HT1080 (cell line): ENCODE measurements at regions not wholly inside any gene's neighbourhood (a gene's known extent, or its start where the extent isn't known, plus 50 kb on each side); places are given as distances from the start of the nearest gene placed in this dataset. TPM values are rescaled to one million over a fixed set of nuclear protein-coding genes. Genes with fewer than 3 reads are reported as not detected.
"Not testable (repeated sequence)": the region's sequence is repeated elsewhere in the genome, so short reads cannot be mapped to it uniquely, and the experiment has no call there.

Source experiments
- DNase-seq: peaks from one replicate; pipeline ENCODE4 v3.0.0-alpha.2; 2015; ENCODE audit warnings: low read depth
- small RNA-seq: library from RNA; depleted of rRNA; stranded (forward); fragments of <200 nt; gene quantifications from one replicate; pipeline ENCODE3, GENCODE V24; 2014

- DNase-seq = no peak
Measured at GRCh38 chr2:58341047-58341446, 99.9 kb upstream of the FANCL start.

GRCh38 chr2:58339548-58340243 is 98.6 kb upstream of the FANCL start:
- no peak for DNase-seq

- DNase-seq = no peak
Measured at GRCh38 chr2:58336416-58336815, 95.3 kb upstream of the FANCL start.

GRCh38 chr2:58334414-58334813 is 93.3 kb upstream of the FANCL start:
- DNase-seq = no peak

- DNase-seq = not testable (repeated sequence)
Measured at GRCh38 chr2:58325296-58325895, 84.3 kb upstream of the FANCL start.

GRCh38 chr2:58319481-58319880 is 78.4 kb upstream of the FANCL start:
- DNase-seq = no peak

GRCh38 chr2:58318949-58319348 is 77.8 kb upstream of the FANCL start:
- DNase-seq = not testable (repeated sequence)

- DNase-seq = no peak
Measured at GRCh38 chr2:58313926-58314325, 72.8 kb upstream of the FANCL start.

GRCh38 chr2:58308435-58308834 is 67.3 kb upstream of the FANCL start:
- DNase-seq = no peak

- DNase-seq = no peak
Measured at GRCh38 chr2:58304843-58305242, 63.7 kb upstream of the FANCL start.

GRCh38 chr2:58299123-58299522 is 58.0 kb upstream of the FANCL start:
- DNase-seq = no peak

GRCh38 chr2:58293056-58293455 is 51.9 kb upstream of the FANCL start:
- no peak for DNase-seq

- no peak for DNase-seq
Measured at GRCh38 chr2:58291726-58292438, 50.8 kb upstream of the FANCL start.

Small RNA genes lying in the stretch of these regions (small RNA-seq; reads per million reads assigned to genes)
- gene AC007179.3 = not detected
- not detected for gene MIR4432
- not detected for gene RNA5SP94
- gene RNU1-32P = not detected
- gene RNU6-508P = not detected
